Liver (tissue), 8 donors: ENCODE measurements at regions not wholly inside any gene's neighbourhood (a gene's known extent, or its start where the extent isn't known, plus 50 kb on each side); places are given as distances from the start of the nearest gene placed in this dataset.

Experiments used
- DNase-seq: peaks from one replicate; pipeline ENCODE4 v3.0.0-alpha.2; 2017; ENCODE audit warnings: low spot score
- H3K27ac ChIP-seq, 2 donors: one replicate each; pipeline ENCODE4 v1.7.0; 2013; ENCODE audit warnings: inconsistent platforms in 2 of 2, low read length in 2 of 2, control low read depth in 1 of 2, low read depth in 1 of 2, mild to moderate bottlenecking in 1 of 2
- H3K27me3 ChIP-seq, 4 donors: one replicate each; pipeline versions ENCODE4 v1.6.1 to v1.7.0; 2013; ENCODE audit warnings: low read length in 3 of 4, inconsistent platforms in 1 of 4, mild to moderate bottlenecking in 1 of 4, moderate library complexity in 1 of 4; ENCODE audit not compliant: control insufficient read depth in 4 of 4, insufficient read depth in 4 of 4
- H3K36me3 ChIP-seq, 4 donors: one replicate each; pipeline versions ENCODE4 v1.6.1 to v1.7.0; 2013; ENCODE audit warnings: low read length in 3 of 4, mild to moderate bottlenecking in 3 of 4, low read depth in 1 of 4, moderate library complexity in 1 of 4; ENCODE audit not compliant: control insufficient read depth in 4 of 4, insufficient read depth in 3 of 4
- H3K4me1 ChIP-seq, 4 donors: one replicate each; pipeline versions ENCODE4 v1.6.1 to v1.7.0; 2013; ENCODE audit warnings: low read length in 3 of 4, mild to moderate bottlenecking in 3 of 4, moderate library complexity in 1 of 4; ENCODE audit not compliant: control insufficient read depth in 4 of 4, insufficient read depth in 4 of 4
- H3K4me3 ChIP-seq, 3 donors: one replicate each; pipeline versions ENCODE4 v1.6.1 to v1.7.0; 2013; ENCODE audit warnings: low read length in 3 of 3, control low read depth in 1 of 3, low read depth in 1 of 3, mild to moderate bottlenecking in 1 of 3
- H3K9ac ChIP-seq, 2 donors: one replicate each; pipeline ENCODE4 v1.7.0; 2013; ENCODE audit warnings: low read length in 2 of 2, mild to moderate bottlenecking in 2 of 2, moderate library complexity in 2 of 2, control low read depth in 1 of 2, low read depth in 1 of 2
- H3K9me3 ChIP-seq, 4 donors: one replicate each; pipeline versions ENCODE4 v1.6.1 to v1.7.0; 2013; ENCODE audit warnings: low read length in 3 of 4; ENCODE audit not compliant: control insufficient read depth in 4 of 4
- EGR1 ChIP-seq, 2 donors: IDR thresholded peaks; 2 replicates each; pipeline ENCODE4 v1.6.1; 2016 to 2018; ENCODE audit warnings: antibody characterized with exemption in 2 of 2, low read depth in 2 of 2
- FOXA1 ChIP-seq: IDR thresholded peaks from 2 replicates; pipeline ENCODE4 v1.6.1; 2016; ENCODE audit warnings: antibody characterized with exemption
- FOXA2 ChIP-seq: IDR thresholded peaks from 2 replicates; pipeline ENCODE4 v1.6.1; 2016; ENCODE audit warnings: antibody characterized with exemption
- GABPA ChIP-seq, 2 donors: IDR thresholded peaks in 1 of 2; conservative IDR thresholded peaks in 1 of 2; 2 replicates each; pipeline ENCODE4 v1.6.1; 2016; ENCODE audit warnings: antibody characterized with exemption in 2 of 2, mild to moderate bottlenecking in 1 of 2, moderate library complexity in 1 of 2
- HNF4A ChIP-seq, 2 donors: conservative IDR thresholded peaks; 2 replicates each; pipeline ENCODE4 v1.6.1; 2016; ENCODE audit warnings: antibody characterized with exemption in 2 of 2, mild to moderate bottlenecking in 2 of 2
- HNF4G ChIP-seq: IDR thresholded peaks from 2 replicates; pipeline ENCODE4 v1.6.1; 2016; ENCODE audit warnings: antibody characterized with exemption
- JUND ChIP-seq, 2 donors: IDR thresholded peaks; 2 replicates each; pipeline ENCODE4 v1.6.1; 2016; ENCODE audit warnings: antibody characterized with exemption in 2 of 2
- NR2F2 ChIP-seq: IDR thresholded peaks from 2 replicates; pipeline ENCODE4 v1.6.1; 2016; ENCODE audit warnings: antibody characterized with exemption
- RAD21 ChIP-seq, 2 donors: IDR thresholded peaks; 2 replicates each; pipeline ENCODE4 v1.6.1; 2016; ENCODE audit warnings: antibody characterized with exemption in 2 of 2, mild to moderate bottlenecking in 2 of 2
- RXRA ChIP-seq, 2 donors: IDR thresholded peaks; 2 replicates each; pipeline ENCODE4 v1.6.1; 2017 to 2018; ENCODE audit warnings: antibody characterized with exemption in 2 of 2, mild to moderate bottlenecking in 1 of 2
- SP1 ChIP-seq: IDR thresholded peaks from 2 replicates; pipeline ENCODE4 v1.6.1; 2018; ENCODE audit warnings: antibody characterized with exemption, mild to moderate bottlenecking
- TAF1 ChIP-seq: conservative IDR thresholded peaks from 2 replicates; pipeline ENCODE4 v1.6.1; 2016; ENCODE audit warnings: antibody characterized with exemption, mild to moderate bottlenecking
- YY1 ChIP-seq: IDR thresholded peaks from 2 replicates; pipeline ENCODE4 v1.6.1; 2016; ENCODE audit warnings: antibody characterized with exemption, mild to moderate bottlenecking
- WGBS: extraction: QIAGEN DNeasy Blood & Tissue Kit; methylation state at CpG from one replicate; pipeline ENCODE4 v1.1.7; 2013; 5-methylcytosine and 5-hydroxymethylcytosine counted together
- TF ChIP-seq, protein P1 (sequence below): fragments of 150-350 bp; IDR thresholded peaks from 2 replicates; pipeline ENCODE4 v1.5.1; 2017; ENCODE audit warnings: improper control_type of control experiment, low read depth, low read length; ENCODE audit not compliant: missing input control
- TF ChIP-seq, protein P2 (sequence below): IDR thresholded peaks from 2 replicates; pipeline ENCODE4 v1.6.1; 2016; ENCODE audit warnings: antibody characterized with exemption, mild to moderate bottlenecking
- TF ChIP-seq, protein P3 (sequence below): IDR thresholded peaks from 2 replicates; pipeline ENCODE4 v1.6.1; 2016; ENCODE audit warnings: antibody characterized with exemption
- TF ChIP-seq, protein P4 (sequence below): IDR thresholded peaks from 2 replicates; pipeline ENCODE4 v1.6.1; 2016; ENCODE audit warnings: antibody characterized with exemption
- TF ChIP-seq, protein P5 (sequence below): IDR thresholded peaks from 2 replicates; pipeline ENCODE4 v1.6.1; 2016; ENCODE audit warnings: antibody characterized with exemption
- donor health status: healthy.
- donor health status: healthy.
- donor health status: healthy.
- donor health status: healthy.
- donor health status: healthy.

DNA sequence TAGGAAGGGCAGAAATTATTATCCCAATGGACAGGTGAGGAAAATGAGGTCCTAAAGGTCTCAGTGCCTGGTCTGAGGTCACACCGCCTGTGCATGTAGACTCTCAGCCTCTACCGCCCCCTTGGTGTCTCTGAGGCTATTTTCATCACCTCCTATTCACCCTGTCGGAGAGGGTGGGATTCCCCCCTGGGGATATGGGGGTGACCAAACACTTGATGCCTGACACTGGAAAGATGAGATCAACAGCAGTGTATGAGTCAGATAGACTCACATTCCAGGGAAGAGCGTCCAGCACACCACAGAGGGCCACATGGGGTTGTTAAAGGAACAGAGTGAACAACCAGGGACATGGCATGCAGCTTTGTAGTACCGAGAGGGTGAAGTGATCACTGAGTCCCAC lies 199.7 kb downstream of the SMAD2 start:
- Histone ChIP-seq H3K27me3 (peaks cover 0 to 4% (median 0%) of the 10 kb centered on the region in 4 donors), H3K4me3 (no peak overlapping the region), H3K27ac (no peak overlapping the region), H3K9me3 (no peaks in the 10 kb centered on the region), H3K4me1 (no peaks in the 10 kb centered on the region), H3K9ac (no peak overlapping the region), H3K36me3 (no peaks in the 10 kb centered on the region)
- no peak for DNase-seq
- TF ChIP-seq FOXA2 = no peak
- TF ChIP-seq, protein P1, sequence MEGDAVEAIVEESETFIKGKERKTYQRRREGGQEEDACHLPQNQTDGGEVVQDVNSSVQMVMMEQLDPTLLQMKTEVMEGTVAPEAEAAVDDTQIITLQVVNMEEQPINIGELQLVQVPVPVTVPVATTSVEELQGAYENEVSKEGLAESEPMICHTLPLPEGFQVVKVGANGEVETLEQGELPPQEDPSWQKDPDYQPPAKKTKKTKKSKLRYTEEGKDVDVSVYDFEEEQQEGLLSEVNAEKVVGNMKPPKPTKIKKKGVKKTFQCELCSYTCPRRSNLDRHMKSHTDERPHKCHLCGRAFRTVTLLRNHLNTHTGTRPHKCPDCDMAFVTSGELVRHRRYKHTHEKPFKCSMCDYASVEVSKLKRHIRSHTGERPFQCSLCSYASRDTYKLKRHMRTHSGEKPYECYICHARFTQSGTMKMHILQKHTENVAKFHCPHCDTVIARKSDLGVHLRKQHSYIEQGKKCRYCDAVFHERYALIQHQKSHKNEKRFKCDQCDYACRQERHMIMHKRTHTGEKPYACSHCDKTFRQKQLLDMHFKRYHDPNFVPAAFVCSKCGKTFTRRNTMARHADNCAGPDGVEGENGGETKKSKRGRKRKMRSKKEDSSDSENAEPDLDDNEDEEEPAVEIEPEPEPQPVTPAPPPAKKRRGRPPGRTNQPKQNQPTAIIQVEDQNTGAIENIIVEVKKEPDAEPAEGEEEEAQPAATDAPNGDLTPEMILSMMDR = no peak
- TF ChIP-seq, protein P2, sequence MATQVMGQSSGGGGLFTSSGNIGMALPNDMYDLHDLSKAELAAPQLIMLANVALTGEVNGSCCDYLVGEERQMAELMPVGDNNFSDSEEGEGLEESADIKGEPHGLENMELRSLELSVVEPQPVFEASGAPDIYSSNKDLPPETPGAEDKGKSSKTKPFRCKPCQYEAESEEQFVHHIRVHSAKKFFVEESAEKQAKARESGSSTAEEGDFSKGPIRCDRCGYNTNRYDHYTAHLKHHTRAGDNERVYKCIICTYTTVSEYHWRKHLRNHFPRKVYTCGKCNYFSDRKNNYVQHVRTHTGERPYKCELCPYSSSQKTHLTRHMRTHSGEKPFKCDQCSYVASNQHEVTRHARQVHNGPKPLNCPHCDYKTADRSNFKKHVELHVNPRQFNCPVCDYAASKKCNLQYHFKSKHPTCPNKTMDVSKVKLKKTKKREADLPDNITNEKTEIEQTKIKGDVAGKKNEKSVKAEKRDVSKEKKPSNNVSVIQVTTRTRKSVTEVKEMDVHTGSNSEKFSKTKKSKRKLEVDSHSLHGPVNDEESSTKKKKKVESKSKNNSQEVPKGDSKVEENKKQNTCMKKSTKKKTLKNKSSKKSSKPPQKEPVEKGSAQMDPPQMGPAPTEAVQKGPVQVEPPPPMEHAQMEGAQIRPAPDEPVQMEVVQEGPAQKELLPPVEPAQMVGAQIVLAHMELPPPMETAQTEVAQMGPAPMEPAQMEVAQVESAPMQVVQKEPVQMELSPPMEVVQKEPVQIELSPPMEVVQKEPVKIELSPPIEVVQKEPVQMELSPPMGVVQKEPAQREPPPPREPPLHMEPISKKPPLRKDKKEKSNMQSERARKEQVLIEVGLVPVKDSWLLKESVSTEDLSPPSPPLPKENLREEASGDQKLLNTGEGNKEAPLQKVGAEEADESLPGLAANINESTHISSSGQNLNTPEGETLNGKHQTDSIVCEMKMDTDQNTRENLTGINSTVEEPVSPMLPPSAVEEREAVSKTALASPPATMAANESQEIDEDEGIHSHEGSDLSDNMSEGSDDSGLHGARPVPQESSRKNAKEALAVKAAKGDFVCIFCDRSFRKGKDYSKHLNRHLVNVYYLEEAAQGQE = no peak
- TF ChIP-seq NR2F2 = no peak
- TF ChIP-seq FOXA1 = no peak
- no peak for TF ChIP-seq YY1
- TF ChIP-seq HNF4A (conservative IDR thresholded peaks at IDR 0.05) = no peak
- no peak for TF ChIP-seq RAD21 (IDR thresholded peaks at IDR 0.05)
- no peak for TF ChIP-seq JUND (IDR thresholded peaks at IDR 0.05)
- no peak for TF ChIP-seq HNF4G
- no peak for TF ChIP-seq TAF1
- TF ChIP-seq, protein P3, sequence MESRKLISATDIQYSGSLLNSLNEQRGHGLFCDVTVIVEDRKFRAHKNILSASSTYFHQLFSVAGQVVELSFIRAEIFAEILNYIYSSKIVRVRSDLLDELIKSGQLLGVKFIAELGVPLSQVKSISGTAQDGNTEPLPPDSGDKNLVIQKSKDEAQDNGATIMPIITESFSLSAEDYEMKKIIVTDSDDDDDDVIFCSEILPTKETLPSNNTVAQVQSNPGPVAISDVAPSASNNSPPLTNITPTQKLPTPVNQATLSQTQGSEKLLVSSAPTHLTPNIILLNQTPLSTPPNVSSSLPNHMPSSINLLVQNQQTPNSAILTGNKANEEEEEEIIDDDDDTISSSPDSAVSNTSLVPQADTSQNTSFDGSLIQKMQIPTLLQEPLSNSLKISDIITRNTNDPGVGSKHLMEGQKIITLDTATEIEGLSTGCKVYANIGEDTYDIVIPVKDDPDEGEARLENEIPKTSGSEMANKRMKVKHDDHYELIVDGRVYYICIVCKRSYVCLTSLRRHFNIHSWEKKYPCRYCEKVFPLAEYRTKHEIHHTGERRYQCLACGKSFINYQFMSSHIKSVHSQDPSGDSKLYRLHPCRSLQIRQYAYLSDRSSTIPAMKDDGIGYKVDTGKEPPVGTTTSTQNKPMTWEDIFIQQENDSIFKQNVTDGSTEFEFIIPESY = no peak
- TF ChIP-seq EGR1 (IDR thresholded peaks at IDR 0.05; ENCODE audit: low read depth in 2 of 2) = no peak
- no peak for TF ChIP-seq SP1
- TF ChIP-seq RXRA (IDR thresholded peaks at IDR 0.05) = no peak
- TF ChIP-seq, protein P4, sequence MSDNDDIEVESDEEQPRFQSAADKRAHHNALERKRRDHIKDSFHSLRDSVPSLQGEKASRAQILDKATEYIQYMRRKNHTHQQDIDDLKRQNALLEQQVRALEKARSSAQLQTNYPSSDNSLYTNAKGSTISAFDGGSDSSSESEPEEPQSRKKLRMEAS = no peak
- TF ChIP-seq, protein P5, sequence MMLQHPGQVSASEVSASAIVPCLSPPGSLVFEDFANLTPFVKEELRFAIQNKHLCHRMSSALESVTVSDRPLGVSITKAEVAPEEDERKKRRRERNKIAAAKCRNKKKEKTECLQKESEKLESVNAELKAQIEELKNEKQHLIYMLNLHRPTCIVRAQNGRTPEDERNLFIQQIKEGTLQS = no peak
- no peak for TF ChIP-seq GABPA (IDR thresholded peaks at IDR 0.05 in 1 of 2, conservative IDR thresholded peaks at IDR 0.05 in 1 of 2)
- WGBS = 68% methylated on average over 5 of the region's 5 CpGs
